Epithelial cell of prostate (primary cell): ENCODE measurements at regions not wholly inside any gene's neighbourhood (a gene's known extent, or its start where the extent isn't known, plus 50 kb on each side); places are given as distances from the start of the nearest gene placed in this dataset.

Experiments
- DNase-seq: peaks from one replicate; pipeline ENCODE4 v3.0.0-alpha.2; 2011; ENCODE audit warnings: low read depth, low spot score
- H3K27ac ChIP-seq: fragments of 450-650 bp; 2 replicates; pipeline ENCODE4 v1.5.1; 2017; ENCODE audit warnings: mild to moderate bottlenecking

DNA sequence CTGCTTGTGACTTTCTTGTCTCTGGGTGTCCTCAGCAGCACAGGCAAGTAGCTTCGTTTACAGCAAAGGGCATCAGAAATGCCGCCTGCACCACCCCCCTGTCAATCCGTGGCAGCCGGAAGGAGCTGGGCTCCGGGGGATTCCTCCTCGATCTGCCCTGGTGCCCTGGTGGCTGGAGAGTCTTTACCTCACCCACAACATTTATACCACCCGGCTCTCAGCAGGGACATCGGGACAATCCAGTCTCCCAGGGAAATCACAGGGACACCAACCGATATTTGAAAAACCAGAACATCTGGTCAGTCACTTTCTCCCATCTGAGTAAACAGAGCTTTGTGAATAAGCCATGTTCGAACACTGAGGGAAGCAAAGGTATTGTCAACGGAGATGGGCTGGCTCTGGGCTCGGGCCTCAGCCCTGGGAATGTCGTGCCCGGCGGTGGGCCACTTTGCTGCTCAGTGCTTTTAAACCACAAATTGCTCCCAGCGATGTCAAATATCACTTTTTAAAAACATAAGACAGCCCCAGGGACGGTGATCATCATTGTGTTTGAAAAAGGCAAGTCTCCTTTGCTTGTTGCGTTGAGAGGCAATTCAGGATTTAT, 210.0 kb upstream of the SALL3 start:
- H3K27ac ChIP-seq = no peak overlapping the region
- no peak for DNase-seq

DNA sequence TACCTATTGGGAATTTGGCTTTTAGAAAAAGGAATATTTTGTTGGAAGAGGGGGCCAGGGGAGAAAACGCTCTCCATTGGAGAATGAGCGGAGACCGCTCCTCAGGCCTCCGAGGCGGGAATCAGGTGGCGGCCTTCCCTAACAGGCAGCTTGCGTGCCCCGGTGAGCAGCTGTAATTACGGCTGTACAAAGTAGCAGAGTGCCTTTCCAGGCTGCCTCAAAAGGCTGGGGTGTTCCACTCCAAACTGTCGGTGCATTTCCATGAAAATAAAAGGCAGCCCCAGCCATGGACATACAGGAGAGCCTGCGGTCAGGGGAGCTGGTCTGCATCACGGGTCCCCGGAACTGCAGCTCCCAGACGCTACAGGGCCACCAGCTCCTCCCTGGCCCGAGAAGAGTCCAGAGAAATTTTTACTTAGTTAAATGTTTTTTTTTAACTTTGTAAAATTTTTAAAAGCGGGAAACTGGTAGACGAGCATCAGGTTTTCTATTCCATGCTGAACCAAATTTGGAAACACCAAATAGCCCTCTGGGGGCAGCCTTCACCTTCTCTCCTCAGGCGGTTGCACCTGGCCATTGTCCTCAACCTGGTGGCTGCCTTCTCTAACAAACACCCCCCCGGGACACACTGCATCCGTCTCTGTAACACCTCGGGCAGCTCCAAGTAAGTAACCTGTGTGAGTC, 209.3 kb upstream of the SALL3 start:
- H3K27ac ChIP-seq = no peak overlapping the region
- no peak for DNase-seq

DNA sequence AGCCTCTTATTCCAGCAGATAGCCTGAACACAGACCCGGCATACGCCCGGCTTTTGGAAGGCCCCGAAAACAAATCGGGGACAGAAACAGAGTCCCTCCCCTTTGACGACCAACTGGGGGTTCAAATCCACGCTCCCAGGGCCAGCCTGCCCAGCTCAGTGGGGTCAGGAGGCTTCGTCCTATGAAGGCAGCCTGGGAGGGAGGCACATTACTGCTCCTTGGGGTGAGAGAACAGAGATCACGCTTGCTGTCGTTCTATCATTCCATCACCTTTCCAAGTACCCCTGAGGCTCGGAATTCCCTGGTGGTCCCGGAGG, 208.8 kb upstream of the SALL3 start:
- no peak for DNase-seq
- no peak overlapping the region for H3K27ac ChIP-seq

DNA sequence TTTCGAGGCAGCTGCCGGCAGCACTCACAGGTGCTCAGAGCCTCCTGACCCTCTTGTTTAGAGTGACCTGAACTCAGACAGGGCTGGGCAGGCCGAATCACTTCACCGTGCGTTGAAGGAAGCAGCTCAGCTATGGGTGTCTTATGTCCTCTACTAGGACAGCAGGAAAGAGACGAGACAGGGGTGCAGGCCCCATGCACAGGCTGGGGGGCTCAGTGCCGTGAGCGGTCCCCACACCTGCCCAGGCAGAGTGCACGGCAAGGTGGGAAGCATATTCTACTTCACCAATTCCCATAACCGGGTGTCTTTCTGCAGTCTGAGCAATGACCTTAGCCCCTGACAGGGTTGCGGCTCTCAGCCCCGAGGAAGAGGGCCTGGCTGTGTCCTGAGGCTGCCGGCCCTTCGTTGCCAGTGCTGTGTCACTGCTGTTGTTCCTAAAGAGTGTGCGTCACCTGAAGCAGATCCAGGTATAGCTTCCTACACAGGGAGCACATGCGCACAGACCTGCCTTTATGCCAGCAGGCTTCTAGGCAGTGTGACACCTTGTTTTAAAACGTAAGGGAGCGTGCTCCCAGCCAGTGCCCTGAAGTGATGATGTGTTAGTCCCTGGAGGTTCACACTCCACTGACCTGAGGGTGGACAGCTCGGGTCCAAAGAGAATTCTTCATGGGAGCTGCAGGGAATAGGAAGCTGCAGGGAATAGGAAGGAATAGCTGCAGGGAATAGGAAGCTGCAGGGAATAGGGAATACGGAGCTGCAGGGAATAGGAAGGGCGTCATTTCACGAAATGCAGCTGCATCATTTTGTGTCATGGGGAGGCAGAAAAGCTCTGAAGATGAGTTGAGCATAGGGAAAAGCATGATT, 207.9 kb upstream of the SALL3 start:
- no peak overlapping the region for H3K27ac ChIP-seq
- no peak for DNase-seq

DNA sequence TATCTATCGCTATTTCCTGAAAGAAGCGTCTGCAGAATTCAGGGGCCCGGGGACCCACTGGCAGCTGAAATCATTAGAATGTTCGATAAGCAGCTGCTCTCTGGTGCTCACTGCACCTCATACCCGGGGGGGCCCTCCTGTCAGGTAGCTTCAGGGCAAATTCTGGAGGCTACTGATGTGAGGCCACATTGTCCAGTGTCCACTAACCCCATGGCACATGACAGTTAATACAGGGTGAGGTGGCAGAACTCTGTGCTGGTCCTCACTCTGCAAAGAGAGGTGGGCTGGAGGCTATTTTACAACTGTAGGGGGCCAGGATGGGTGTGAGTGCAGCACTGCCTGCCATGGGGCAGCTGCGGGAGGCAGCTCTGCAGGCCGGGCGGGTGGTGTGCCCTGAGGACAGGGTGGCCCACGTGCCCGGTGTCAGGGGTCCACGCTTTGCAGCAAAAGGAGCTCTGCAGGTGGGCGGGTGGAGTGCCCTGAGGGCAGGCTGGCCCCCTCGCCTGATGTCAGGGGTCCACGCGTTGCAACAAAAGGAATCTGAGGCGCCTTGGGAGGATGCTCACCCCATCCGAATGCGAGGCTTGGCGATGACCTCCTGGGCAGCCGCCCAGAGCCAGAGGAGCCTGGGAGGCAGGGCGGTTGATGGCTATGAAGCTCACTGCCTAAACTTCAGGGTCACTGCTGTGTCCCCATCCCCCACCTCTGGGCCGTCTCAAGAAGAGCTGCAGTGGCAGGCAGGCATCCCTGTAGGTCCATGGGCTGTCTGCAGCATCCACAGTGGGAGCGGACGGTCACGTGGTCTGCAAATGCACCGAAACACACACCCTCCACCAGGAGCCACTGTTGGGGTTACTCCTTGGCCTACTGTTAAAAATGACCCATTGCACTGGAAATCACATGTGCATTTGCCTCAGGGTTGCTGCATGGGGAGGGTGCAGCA, 207.0 kb upstream of the SALL3 start:
- DNase-seq = no peak
- H3K27ac ChIP-seq = no peak overlapping the region

DNA sequence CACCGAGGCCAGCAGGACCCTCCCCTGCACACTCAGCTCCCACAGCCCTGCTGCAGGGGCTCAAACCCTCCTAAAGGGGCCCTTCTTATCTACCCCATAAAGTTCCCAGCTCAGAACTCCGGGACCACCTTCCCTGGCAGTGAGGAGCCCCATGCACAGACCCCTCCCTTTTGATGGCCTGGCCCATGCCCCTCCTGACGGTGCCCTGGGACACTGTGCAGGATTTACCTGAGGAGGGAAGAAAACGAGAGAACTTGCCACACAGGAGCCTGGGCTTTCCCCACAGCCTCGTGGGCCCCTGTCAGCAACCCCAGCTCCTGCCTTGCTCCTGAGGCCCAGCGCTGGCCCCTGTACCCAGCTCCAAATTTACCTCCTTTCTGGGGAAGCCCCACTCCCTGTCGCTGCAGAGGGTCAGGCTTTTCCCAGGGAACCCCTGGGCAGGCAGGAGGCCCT, 206.3 kb upstream of the SALL3 start:
- no peak for DNase-seq
- H3K27ac ChIP-seq = no peak overlapping the region

DNA sequence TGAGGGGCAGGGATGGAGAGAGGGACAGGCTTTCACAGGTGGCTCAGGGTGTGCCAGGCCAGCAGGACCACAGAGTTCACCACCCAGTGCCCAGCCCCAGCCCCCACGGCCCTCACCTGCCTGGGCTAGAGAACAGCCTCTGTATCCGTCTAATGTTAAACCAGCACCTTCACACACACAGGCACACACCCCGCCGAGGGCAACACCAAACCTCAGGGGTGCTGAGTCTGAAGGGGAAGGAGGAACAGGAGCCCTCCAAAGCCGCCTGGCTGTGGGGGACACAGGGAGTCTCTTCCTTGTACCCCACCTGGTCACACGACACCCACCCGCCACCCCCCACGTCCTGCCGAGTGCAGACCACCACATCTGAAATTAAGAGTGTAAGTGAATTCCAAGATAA, 205.8 kb upstream of the SALL3 start:
- H3K27ac ChIP-seq = no peak overlapping the region
- DNase-seq = no peak

DNA sequence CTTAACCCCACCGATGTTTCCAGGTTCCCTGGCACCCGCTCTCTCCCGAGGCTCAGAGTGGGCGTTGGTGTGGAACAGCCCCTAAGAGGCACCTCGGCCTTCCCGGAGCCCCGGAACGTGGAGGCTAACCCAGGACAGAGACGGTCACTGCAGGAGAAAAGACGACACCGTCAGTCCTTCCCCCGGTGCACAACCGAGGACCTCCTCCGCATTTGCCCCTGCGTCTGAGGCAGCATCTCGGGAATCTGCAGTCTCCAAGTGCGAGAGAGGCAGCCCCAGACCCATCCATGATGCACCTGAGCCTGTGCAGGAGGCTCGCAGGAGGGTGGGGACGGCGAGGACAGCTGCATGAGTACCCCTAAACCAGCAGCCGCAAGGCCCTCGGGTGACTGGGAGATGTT, 204.9 kb upstream of the SALL3 start:
- no peak for DNase-seq
- H3K27ac ChIP-seq = no peak overlapping the region

DNA sequence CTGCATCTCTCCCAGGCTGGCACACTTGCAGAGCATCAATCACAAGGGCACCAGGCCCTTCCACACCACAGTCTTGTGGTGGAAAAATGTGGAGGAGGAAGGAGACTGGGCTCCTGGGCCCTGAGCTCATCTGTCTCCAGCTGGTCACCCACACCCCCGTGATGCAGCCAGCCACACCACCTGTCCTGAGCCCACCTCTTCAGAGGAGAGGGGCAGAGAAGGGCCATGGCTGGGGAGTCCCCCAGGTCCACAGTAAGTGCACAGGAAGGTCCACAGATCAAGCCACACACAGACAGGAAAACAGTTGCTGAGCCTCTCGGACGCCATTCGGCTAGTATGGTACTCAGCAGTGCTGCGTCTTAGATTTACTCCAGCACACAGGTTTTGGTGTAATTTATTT, 203.5 kb upstream of the SALL3 start:
- H3K27ac ChIP-seq = no peak overlapping the region
- no peak for DNase-seq

DNA sequence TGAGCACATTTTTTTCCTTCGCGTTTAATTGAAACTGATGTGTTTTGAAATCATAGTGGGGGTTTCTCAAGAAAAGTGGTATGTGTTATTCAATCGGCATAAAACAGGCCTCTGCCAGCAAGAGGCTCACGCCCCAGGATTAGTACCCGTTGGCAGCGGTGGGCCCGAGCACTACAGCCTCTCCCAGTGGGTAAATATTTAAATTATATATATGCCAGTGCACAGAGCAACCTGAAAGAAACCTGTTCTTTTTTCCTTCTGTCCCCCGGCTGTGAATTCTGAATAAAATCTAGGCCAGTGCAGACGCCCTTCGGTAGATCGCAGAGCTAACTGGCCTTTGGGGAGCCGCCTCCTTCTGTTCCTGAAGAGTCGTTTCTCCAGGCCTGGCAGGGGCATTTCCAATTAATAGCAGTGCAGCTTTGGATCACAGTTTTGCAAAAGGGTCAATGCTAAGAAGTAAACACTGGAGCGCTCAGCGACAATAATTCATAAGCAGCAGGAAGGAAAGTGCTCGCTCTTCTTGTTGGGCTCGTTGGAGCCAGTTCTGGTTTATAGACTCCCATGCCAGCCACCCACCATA, 202.8 kb upstream of the SALL3 start:
- DNase-seq = no peak

DNA sequence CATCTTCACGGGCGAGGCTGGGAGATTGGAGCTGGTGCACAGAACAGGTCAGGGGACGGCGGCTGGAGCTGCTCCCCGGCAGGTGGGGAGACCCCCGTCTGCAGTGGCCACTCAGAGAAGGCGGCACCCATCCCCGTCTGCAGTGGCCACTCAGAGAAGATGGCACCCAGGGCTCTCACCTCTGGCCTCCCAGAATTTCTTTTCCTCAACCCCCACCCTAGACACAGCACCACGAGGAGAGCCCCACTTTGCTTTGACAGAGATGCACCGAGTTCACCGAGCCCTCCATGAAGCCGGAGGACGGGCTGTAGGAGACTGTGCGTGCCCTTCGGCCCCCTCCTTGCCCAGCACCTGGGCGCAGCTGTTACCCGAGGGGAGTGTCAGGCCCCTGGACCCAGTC, 201.6 kb upstream of the SALL3 start:
- no peak overlapping the region for H3K27ac ChIP-seq
- DNase-seq = no peak

More for the DNA sequence above, 202.8 kb upstream of the SALL3 start:
- no peak overlapping the region for H3K27ac ChIP-seq

DNA sequence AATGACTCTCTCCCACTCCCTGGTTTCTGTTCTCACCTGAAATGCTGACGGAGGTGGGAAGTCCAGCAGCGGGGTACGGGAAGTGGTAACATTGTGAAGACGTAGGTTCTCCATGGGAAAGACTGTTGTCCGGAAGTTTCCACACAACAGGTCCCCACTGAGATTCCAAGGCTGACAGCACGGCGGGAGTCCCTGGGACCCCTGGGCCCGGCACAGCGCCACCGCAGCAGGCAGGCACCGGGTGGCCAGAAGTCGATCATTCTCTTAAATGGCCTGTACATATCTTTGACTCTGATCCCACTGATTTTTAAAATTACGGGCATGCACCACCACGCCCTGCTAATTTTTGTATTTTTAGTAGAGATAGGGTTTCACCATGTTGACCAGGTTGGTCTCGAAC, 201.0 kb upstream of the SALL3 start:
- DNase-seq = no peak
- H3K27ac ChIP-seq = no peak overlapping the region

DNA sequence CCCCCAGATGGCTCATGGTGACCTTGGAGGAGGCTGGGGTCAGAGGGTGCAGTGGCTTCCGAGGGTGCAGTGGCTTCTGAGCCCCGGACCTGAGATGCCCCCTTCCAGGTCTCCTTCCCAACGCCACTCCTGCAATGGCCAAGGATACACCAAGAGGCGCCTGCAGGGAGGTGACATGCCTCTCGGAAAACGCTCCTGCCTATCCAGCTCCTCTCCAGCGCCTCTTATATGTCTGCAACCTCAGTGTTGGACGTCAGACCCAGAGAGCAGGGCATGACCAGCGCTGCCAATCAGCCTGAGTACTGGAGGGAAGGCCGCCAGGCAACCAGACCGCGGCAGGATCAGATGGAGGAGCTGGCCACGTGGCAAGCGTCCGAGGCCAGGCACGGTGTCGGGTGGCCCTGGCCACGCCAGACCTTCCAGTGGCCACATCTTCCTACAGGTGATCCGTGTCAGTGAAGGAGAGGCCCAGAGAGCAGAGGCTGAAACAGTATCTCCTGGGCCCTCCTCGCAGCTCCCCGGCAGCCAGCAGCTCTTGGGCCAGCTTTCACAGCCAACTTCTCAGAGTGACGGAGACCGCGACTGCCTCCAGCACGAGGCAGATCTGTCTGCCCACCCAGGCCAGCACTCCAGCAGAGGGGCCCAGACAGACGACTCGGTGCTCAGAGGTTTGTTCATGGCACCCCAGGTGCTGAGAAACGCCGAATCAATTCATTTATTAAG, 199.5 kb upstream of the SALL3 start:
- no peak for DNase-seq
- no peak overlapping the region for H3K27ac ChIP-seq

DNA sequence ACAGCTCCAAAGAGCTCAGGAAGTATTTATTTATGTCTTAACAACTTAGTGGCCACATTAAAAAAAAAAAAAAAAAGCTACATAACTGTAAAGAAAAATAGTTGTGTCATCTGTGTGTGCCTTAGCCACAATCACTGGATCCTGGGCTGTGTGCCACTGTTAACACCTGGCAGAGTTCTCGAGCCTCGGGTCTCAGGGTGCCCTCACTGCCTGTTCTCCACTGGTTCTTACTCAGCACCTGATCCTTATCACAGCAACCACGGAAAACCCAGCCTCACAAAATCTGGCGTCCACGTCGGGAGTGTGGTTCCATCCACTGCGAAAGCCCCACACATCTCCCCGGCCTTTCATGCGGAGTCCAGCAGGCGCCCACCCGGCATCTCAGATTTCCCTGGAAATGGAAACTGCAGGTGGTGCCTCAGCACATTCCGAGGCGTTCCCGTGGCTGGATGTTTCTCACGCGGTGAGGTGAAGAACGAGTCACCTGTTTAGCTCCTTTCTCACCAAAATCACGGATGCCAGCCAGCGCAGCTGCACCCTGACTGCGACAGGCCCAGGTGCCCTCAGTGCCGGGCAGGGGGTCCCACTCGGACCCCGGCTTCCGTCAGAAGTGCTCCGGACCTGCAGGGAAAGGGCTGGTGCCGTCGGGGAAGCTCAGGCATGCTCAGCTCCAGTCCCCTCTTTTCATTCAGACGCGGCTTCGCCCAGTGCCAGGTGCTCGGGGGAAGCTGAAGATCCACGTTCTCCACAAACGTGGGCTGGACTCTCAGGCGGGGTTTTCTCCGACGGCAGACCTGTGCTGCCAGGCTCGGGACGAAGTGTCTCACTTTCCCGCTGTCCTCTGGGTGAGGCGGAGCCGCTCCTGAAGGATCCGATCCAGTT, 198.7 kb upstream of the SALL3 start:
- H3K27ac ChIP-seq = no peak overlapping the region
- no peak for DNase-seq

DNA sequence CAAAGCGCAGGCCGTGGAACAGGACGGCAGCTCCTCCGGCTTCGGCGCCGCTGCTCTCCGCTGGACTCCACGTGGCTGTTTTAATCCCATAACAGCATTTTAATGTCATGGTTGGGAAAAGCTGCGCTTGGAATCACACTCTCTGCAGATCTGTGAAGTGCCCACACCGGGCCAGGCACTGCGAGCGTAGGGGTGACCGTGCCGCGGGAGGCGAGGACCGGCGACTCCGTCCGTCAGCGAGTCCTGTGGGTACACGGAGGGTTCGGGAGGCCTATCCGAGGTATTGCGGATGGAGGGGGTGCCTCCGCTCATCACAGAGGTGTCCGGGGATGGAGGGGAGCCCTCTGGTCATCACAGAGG, 198.0 kb upstream of the SALL3 start:
- no peak overlapping the region for H3K27ac ChIP-seq
- DNase-seq = no peak

DNA sequence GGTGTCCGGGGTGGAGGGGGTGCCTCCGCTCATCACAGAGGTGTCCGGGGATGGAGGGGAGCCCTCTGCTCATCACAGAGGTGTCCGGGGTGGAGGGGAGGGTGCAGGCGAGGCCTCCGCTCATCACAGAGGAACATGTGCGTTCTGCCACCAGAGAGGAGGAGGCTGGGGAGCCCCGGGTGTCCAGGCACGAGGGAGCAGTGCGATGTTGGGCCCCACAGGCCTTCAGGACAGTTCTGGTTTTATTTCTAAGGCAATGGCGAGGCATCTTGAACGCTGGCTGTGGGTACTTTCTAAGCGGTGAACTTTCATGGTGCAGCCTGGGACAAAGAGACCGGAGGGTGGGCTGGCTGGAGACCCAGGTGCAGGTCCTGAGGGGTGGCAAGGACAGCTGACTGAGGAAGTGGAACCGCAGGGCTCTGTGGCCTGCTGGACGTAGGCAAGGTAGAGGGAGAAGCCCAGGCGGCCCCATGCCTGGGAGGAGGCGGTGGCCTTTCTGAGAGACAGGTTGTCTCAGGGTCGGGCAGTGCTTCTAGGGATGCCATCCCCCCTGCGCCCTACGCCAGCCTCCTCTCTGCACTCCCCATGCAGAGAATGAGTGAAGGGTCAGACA, 196.6 kb upstream of the SALL3 start:
- no peak for DNase-seq
- H3K27ac ChIP-seq = no peak overlapping the region

DNA sequence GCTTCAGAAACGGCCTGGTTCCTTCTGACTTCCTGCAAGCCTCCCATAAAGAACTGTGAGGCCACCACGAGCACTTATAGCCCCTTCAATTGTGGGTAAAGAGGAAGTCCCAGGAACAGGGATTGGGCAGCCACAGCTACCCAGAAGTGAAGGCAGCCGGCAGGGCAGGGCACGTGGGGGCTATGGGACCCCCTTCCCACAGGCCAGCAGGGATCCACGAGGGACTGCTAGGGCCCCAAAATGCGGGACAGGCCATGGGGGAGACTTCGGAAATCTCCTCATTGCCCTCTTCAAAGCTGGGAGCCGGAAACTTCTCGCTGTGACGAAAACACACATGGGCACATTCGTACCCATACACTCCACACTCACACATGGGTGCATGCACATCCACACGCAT, 196.1 kb upstream of the SALL3 start:
- H3K27ac ChIP-seq = no peak overlapping the region
- DNase-seq = no peak

DNA sequence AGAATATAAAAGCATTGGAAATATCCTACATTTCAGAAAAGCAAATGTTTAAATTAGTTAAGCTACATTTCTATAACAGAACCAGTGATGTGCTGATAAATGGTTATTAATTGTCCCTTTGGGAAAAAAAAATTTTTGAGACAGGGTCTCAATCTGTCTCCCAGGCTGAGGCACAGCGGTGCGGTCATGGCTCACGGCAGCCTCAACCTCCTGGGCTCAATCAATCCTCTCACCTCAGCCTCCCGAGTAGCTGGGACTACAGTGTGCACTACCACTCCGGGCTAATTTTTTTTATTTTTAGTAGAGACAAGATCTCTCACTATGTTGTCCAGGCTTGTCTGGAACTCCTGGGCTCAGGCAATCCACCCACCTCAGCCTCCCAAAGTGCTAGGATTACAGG, 194.8 kb upstream of the SALL3 start:
- no peak overlapping the region for H3K27ac ChIP-seq
- DNase-seq = no peak
